DMS114 treated with DMSO at 0.1 percent for 48 hours (cell line): ENCODE measurements at regions not wholly inside any gene's neighbourhood (a gene's known extent, or its start where the extent isn't known, plus 50 kb on each side); places are given as distances from the start of the nearest gene placed in this dataset.
"Not testable (repeated sequence)": the region's sequence is repeated elsewhere in the genome, so short reads cannot be mapped to it uniquely, and the experiment has no call there.

Experiments
- DNase-seq: peaks from one replicate; lab custom pipeline; 2025; ENCODE audit not compliant: unreplicated experiment; lab: John Stamatoyannopoulos, UW

DNA sequence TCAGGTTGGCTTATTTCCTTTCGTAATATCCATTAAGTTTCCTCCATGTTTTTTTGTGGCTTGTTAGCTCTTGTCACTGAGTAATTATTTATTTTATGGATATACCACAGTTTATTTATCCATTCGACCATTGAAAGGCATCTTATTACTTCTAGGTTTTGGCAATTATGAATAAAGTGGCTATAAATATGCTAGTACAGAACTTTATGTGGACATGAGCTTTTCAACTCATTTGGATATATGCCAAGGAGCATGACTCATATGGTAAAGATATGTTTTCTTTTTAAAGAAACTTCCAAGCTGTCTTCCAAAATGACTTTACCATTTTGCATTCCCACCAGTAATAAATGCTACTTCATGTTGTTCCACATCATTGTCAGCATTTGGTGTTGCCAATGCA lies 803.6 kb downstream of the GLUD2 start:
- no peak for DNase-seq

DNA sequence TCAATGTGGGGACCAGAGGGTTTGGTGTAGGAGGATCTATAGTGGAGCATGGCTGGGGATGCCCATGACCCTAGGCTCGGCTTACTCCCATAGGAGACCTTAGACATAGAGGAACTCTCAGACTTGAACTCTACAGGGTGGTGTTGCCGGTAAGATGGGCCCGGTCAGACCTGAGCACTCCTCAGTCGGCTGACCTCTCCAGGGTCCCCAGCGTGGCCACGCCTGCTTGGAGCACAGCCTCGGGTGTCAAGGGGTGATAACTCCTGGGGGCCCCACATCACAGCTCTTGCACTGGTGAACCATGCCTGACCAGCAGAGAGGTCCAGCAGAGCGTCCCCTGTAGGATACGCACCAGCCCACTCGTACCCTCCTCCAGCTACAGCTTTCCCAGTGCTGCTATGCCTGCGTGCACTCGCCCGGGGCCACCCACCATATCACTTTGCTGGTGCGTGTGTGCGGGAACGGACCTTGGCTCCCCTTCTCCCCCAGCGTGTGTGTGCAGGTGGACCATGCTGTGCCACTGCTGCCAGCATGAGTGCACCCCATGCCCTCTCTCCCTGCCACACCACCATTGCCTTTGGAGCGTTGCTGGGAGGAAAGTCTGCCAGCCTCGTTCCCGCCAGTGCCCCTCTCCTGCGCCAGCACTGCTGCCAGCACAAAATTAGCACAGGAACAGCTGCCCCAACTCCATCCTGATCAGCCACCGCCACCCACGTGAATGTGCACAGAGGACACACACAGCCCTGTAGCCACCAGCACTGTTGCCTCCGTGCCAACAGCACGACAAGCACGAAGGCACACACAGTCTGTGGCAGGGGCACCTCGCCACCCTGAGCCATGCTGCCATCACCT lies 806.6 kb downstream of the GLUD2 start:
- no peak for DNase-seq

DNA sequence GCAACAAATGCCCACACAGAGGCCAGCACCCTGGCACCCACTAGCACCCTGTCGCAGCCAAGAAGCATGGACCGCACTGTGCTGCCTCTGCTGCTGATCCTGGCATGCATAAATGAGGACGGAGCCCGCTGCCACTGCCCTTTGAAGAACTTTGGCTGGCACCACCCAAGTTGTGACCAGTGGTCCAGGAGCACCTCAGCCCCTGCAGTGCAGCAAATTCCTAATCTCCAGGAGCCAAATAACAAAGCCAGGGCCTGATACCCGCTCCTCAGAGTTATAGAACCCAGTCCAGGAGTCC lies 807.2 kb downstream of the GLUD2 start:
- DNase-seq: no peak

DNA sequence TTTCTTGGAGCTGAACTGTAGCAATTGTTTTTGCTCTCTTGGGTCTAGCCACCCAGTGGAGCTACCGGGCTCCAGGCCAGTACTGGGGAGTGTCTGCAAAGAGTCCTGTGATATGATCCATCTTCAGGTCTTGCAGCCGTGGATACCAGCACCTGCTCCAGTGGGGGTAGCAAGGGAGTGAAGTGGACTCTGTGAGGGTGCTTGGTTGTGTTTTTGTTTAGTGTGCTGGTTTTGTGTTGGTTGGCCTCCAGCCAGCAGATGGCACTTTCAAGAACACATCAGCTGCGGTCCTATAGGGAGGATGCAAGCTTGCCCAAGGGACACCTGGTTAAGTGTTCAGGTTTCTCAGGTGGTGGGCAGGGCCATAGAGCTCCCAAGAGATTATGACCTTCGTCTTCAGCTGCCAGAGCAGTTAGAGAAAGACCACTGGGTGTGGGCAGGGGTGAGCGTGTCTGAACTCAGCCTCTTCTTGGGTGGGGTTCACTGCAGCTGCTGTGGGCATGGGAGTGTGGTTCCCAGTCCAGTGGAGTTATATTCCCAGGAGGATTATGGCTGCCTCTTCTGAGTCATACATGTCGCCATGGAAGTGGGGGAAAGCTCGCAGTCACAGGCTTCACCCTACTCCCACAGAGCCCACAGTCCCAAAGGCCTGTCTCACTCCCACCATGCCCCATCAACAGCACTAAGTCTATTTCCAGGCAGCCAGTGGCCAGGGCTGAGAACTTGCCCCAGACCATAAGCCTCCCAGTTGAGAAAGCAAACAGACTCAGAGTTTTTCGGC lies 811.6 kb downstream of the GLUD2 start:
- no peak for DNase-seq

DNA sequence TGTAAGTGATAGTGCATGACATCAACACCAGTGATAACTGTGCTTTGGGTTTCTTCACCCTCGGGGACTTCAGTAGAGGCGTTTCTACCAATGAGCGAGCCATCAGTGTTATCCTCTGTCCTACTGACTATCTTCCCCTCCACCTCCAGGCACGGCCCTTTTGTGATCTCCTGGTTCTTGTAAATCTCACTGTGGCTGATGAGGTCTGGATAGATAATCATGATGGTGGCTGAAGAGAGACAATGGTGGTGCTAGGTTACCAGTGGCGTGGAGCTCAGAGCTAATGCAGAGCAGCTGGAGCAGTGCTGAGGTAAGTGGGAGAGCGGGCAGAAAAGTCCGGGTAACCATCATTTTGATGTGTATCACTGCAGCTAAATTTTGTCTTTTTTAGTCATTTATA lies 816.6 kb downstream of the GLUD2 start:
- DNase-seq: no peak

DNA sequence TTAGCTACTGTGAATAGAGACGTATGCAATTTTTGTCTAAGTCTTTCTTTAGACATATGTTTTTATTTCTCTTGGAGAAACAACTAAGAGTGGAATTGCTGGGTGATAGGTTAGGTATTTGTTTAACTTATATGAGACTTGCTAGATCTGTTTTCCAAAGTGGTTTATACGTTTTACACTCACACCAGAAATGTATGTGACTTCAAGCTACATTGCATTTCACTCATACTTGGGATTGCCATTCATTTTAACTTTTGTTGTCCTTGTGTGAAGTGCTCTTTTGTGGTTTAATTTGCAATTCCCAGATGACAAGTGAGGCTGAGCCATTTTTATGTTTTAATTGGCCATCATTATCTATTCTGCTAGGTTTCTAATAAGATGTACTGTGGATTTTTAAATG lies 817.2 kb downstream of the GLUD2 start:
- DNase-seq: no peak

DNA sequence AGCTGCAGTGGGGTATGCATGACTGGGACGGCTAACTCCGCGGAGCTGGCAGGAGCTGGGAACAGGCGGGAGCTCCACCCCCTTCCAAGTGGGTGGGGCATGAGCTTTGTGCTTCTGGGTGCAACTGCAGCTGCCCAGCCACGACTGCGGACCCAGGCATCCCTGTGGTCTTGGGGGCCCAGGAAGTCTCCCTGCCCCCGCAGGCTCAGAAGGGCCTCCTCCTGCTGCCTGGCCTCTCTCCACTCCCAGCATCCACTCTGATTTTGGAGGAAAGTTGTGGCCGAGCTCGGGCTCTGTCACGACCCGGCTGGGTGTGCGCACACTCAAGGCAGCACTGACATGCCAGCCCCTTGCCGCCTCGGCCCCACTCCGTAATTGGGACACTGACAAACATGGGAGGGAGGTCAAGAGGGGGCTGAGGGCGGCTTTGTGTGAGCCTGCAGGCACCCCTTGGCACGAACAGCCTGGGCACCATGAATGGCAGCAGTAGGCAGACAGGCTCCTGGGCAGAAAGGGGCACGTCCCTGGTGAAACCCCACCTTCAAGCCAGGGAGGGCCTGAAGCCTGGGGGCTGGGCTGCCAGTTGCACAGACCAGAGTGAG lies 822.6 kb downstream of the GLUD2 start:
- DNase-seq: no peak

DNA sequence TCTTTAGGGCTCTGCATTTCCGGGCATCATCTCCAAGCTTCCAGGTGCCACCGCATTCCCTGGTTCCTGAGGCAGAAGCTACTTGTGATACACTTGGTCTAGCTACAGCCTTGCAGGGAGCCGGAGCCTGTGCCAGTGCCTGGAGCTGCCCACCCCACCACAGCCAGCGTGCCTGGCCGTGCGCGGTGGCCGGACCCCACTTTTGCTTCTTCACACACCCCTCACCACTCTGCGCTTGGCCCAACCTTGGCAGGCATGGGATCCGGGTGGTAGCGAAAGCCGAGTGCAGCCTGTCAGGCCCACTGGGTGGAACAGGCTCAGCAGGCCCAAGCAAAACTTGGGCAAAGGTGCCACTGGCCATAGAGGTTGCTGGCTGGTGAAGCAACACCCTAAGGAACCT lies 823.7 kb downstream of the GLUD2 start:
- DNase-seq: no peak

DNA sequence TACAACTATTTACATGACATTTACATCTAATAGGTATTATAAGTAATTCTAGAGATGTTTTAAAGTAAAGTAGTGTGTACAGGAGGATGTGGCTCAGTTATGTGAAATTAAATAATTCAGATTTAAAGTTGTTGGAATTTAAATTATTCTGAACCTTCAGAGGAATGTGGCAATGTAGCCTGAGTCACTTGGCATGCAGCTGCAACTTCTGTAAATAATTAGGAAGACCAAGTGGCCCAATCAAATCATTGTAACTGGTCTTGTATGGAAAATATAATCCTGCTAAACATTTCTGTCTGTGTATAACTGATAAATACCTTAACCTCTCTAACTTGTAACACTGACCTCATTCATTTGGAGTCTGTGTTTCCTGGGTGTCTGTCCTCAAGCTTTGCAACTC lies 828.9 kb downstream of the GLUD2 start:
- DNase-seq: no peak

DNA sequence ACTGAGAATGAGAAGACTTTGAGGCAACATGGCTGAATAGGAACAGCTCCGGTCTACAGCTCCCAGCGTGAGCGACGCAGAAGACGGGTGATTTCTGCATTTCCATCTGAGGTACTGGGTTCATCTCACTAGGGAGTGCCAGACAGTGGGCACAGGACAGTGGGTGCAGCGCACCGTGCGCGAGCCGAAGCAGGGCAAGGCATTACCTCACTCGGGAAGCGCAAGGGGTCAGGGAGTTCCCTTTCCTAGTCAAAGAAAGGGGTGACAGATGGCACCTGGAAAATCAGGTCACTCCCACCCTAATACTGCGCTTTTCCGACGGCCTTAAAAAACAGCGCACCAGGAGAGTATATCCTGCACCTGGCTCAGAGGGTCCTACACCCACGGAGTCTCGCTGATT lies 829.9 kb downstream of the GLUD2 start:
- not testable (repeated sequence) for DNase-seq

DNA sequence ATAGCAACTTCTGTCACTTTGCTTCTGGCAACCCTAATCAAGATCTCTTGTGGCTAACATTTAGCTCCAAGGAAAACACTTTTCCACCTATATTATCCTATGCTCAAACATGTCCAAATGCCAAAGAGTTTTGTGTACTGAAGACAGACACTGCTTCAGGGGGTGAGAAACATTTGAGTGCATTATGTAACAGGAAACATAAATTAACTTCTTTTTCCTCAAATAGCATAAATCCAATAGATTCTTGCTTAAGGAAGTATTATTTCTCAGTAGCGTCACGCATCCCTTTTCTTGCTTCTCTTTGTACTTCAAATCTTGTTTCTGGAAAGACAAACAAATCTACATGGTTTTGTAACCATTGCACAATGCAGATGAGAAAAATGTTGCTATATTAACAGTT lies 839.1 kb downstream of the GLUD2 start:
- DNase-seq: no peak

DNA sequence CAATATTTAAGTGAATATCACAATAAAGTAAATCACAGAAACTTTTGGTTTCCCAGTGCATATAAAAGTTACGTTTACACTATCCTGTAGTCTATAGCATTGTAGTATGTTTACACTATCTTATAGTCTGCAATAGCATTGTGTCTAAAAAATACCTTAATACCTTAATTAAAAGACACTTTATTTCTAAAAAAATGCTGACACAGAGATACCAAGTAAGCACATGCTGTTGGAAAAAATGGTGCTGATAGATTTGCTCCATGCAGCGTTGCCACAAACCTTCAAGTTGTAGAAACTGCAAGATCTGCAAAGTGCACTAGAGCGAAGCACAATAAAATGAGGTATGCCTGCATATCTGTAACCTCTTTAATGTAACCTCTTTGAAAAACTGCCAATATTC lies 847.3 kb downstream of the GLUD2 start:
- DNase-seq: no peak

DNA sequence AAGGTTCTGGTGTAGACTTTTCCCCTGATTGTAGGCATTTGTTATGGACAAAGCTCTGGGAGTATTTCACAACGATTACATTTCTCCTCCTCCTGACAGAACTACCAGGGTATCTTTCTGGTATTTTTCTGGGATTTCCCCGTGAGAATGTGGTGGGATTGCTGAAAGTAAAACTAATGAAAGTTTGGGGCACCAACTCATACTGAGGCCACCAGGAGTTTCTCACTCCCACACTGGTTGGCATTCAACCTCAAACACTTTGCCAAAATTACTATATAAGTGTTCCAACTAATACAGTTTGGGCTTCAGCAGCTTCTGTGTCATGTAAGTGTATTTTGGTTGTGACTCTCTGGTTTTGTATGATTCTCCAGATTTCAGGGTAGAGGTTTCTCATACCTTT lies 855.1 kb downstream of the GLUD2 start:
- no peak for DNase-seq

DNA sequence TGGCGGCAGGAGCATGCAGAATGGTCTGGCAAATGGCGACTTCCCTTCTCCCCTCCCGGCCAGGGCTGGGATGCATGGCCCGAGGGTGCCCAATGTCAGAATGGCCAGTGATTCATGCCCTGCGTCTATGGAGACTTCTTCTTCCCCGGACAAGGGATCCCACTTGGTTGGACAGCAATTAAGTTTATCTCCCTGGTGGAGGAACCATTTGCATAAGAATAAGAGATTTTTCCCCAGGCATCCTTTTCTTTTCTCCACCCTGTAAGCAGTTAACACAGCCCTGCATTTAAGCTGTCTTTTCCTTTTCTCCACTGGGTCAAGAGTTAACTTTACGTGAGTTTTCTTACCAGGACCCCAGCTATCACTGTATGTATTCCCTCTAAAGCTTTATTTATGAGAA lies 856.6 kb downstream of the GLUD2 start:
- no peak for DNase-seq

DNA sequence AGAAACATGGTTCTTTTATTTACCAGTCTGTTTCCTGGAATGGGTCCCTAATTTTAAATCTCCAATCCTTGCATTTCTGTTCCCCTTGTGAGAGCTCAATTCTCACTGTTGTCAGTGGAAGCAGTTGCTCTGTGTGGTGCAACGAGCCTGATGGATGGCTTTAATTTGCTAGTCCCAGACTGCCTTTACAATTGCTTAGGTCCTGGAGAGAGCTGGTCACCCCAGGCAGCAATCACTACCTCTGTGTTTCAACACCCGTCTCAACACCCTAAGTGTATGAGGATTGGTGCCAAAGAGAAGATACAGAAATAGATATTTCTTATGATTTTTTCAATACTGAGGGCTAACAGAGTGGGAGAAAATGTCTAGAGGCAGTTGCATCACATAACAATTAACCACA lies 873.8 kb downstream of the GLUD2 start:
- DNase-seq: no peak

DNA sequence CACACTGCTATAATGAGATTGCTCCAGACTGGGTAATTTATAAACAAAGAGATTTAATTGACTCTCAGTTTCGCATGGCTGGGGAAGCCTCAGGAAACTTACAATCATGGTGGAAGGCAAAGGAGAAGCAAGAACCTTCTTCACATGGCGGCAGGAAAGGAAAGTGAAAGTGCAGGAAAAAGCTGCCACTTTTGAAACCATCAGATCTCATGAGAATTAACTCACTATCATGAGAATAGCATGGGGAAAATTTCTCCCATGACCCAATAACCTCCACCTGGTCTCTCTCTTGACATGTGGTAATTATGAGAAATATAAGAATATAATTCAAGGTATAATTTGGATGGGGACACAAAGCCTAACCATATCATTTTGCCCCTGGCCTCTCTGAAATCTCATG lies 884.2 kb downstream of the GLUD2 start:
- DNase-seq: no peak

DNA sequence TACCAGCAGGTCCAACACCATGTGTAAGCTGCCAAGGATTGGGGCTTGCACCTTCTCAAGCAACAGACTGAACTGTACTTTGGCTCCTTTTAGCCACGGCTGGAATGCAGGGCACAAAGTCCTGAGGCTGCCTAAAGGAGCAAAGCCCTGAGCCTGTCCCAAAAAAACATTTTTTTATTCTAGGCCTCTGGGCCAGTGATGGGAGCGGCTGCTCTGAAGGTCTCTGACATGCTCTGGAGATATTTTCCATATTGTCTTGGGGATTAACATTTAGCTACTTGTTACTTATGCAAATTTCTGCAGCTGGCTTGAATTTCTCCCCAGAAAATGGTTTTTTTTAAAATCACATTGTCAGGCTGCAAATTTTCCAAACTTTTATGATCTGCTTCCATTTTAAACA lies 885.3 kb downstream of the GLUD2 start:
- no peak for DNase-seq

DNA sequence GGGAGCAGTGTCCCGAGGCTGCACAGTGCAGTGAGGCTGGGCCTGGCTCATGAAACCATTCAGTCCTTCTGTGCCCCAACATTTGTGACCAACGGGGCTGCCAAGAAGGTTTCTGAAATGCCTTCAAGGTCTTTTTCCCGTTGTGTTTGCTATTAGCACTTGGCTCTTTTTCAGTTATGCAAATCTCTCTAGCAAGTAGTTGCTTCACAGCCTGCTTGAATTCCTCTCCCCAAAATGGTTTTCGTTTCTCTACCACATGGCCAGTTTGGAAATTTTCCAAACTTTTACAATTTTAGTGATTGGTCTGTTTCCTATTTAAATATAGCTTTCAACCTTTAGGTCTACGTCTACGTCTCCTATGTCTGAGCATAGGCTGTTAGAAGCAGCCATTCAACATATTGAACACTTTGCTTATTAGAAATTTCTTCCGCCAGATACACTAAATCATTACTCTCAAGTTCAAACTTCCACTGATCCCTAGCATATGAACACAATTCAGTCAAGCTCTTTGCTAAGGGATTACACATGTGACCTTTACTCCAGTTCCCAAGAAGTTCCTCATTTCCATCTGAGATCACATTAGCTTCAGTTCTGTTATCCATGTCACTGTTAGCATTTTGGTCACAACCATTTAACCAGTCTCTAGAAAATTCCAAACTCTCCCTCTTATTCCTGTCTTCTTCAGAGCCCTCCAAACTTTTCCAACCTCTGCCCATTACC lies 901.8 kb downstream of the GLUD2 start:
- no peak for DNase-seq

DNA sequence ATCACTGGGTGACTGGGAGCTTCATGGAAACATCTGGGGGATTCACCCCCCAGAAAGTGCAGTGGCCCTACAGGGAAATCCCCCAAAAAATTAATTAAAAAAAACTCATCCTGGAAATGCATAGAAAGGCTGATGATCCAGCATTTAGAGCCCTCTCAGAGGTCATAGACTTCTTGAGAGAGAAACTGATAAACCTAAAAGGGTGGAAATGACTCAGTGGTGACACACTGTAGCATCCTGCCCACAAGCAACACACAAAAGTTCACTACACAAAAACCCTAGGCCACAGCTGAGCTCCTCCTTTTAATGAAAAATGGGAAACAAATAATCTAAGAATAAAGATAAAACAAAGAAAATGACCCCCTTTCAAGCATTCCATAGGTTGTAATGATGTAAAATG lies 911.5 kb downstream of the GLUD2 start:
- no peak for DNase-seq

DNA sequence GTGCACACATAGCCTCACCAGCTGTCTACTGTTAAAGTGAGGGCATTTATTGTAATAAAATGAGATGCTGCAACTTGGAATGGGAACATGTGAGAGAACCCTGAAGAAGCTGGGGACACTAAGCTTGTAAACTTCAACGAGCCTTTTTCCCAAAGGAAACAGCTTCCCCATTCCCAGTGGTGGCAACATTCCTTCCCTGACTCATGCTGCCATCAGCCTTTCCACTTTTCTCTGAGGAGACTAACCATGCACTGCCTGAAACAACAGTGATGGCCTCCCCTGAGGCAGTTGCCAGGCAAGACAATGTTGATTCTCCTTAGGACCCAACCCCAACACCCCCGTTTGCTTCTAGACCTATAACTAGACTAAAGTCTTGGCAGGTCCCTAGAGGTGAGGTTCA lies 928.3 kb downstream of the GLUD2 start:
- no peak for DNase-seq

DNA sequence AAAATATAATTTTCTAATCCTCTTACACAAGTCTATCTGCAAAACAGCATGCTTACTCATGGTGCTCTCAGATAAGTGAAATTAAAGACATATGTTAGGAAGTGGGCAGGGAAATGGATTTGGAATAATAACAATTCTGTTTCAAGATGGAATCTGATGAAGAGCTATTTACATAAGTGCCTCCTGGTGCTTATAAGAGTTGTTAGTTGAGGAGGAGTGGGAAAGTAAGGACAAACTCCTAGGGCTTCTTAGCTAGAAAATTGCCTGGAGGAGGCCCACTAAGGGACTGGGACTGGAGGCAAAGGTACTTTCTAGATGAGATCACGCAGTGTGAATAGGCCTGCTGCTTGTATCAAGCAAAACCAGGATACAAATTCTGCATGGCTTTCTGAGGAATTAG lies 939.8 kb downstream of the GLUD2 start:
- DNase-seq: no peak

DNA sequence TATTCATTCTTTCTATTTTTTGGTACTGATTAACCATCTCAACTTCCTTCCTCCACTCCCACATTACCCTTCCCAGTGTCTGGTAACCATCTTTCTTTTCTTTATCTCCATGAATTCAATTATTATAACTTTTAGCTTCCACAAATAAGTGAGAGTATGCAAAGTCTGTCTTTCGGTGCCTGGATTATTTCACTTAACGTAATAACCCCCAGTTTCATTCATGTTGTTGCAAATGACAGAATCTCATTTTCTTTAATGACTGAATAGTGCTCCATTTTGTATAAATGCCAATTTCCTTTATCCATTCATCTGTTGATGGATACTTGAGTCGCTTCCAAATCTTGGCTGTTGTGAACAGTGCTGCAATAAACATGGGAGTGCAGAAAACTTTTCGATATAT lies 940.4 kb downstream of the GLUD2 start:
- DNase-seq: no peak
